ENCODE measurements at regions not wholly inside any gene's neighbourhood (a gene's known extent, or its start where the extent isn't known, plus 50 kb on each side); places are given as distances from the start of the nearest gene placed in this dataset.

DNA sequence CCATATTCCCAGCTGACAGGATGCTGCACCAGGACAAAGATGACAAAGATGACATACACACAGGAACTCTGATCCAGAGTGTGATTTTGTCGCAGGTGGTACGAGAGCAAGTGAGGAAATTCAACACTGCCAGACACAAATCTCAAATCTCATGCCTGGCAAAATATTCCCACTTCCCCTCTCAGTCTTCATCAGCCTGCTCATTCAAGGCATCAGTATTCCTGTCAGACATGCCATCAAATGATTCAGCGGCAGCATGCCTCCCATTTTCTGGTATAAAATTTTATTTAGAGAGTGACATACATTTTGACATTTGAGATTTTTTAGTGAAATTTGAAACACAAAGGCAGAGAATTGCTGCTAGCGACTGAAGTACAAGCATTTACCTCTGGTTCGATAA lies 228.1 kb upstream of the LMCD1 start:
- TF ChIP-seq, protein P1, sequence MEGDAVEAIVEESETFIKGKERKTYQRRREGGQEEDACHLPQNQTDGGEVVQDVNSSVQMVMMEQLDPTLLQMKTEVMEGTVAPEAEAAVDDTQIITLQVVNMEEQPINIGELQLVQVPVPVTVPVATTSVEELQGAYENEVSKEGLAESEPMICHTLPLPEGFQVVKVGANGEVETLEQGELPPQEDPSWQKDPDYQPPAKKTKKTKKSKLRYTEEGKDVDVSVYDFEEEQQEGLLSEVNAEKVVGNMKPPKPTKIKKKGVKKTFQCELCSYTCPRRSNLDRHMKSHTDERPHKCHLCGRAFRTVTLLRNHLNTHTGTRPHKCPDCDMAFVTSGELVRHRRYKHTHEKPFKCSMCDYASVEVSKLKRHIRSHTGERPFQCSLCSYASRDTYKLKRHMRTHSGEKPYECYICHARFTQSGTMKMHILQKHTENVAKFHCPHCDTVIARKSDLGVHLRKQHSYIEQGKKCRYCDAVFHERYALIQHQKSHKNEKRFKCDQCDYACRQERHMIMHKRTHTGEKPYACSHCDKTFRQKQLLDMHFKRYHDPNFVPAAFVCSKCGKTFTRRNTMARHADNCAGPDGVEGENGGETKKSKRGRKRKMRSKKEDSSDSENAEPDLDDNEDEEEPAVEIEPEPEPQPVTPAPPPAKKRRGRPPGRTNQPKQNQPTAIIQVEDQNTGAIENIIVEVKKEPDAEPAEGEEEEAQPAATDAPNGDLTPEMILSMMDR (IDR thresholded peaks at IDR 0.05; ENCODE audit: poor library complexity, severe bottlenecking), result no peak
- TF ChIP-seq, protein P2, sequence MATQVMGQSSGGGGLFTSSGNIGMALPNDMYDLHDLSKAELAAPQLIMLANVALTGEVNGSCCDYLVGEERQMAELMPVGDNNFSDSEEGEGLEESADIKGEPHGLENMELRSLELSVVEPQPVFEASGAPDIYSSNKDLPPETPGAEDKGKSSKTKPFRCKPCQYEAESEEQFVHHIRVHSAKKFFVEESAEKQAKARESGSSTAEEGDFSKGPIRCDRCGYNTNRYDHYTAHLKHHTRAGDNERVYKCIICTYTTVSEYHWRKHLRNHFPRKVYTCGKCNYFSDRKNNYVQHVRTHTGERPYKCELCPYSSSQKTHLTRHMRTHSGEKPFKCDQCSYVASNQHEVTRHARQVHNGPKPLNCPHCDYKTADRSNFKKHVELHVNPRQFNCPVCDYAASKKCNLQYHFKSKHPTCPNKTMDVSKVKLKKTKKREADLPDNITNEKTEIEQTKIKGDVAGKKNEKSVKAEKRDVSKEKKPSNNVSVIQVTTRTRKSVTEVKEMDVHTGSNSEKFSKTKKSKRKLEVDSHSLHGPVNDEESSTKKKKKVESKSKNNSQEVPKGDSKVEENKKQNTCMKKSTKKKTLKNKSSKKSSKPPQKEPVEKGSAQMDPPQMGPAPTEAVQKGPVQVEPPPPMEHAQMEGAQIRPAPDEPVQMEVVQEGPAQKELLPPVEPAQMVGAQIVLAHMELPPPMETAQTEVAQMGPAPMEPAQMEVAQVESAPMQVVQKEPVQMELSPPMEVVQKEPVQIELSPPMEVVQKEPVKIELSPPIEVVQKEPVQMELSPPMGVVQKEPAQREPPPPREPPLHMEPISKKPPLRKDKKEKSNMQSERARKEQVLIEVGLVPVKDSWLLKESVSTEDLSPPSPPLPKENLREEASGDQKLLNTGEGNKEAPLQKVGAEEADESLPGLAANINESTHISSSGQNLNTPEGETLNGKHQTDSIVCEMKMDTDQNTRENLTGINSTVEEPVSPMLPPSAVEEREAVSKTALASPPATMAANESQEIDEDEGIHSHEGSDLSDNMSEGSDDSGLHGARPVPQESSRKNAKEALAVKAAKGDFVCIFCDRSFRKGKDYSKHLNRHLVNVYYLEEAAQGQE (IDR thresholded peaks at IDR 0.05; ENCODE audit: borderline replicate concordance), result no peak
- TF ChIP-seq EP300 (conservative IDR thresholded peaks at IDR 0.05; ENCODE audit: poor library complexity, severe bottlenecking) (no peak), EZH2 (IDR thresholded peaks at IDR 0.05; ENCODE audit: borderline replicate concordance, insufficient read depth, low read length, poor library complexity, severe bottlenecking) (no peak), POLR2AphosphoS5 (IDR thresholded peaks at IDR 0.05) (no peak), SMC3 (conservative IDR thresholded peaks at IDR 0.05; ENCODE audit: poor library complexity) (no peak)
